ENCODE measurements at regions not wholly inside any gene's neighbourhood (a gene's known extent, or its start where the extent isn't known, plus 50 kb on each side); places are given as distances from the start of the nearest gene placed in this dataset.
A peak's percentile ranks its signal among the peaks of the same experiment; 100 is the strongest.

GRCh38 chr15:88375234-88375927, 91.8 kb downstream of the MRPL46 start:
- ChIA-PET CTCF (interaction anchor here (0.8 to 1.7 kb wide), 4 partner anchors 8 to 128 kb away, joined by 3 to 4 read pairs (median 4); no protein-coding TSS in a partner anchor), POLR2A (interaction anchor here (0.5 to 1.5 kb wide), 3 partner anchors 10 to 61 kb away, joined by 3 to 6 read pairs (median 6); no protein-coding TSS in a partner anchor)
- TF ChIP-seq CTCF (IDR thresholded peaks at IDR 0.05; ENCODE audit: insufficient read depth, low read length, missing control alignments): peak; percentile 24
- H3K4me3 ChIP-seq (ENCODE audit: low read depth, low read length): no peak overlapping the region
- DNase-seq (ENCODE audit: low read depth, low spot score): peak; percentile 53

- H3K4me3 ChIP-seq (ENCODE audit: low read depth, low read length): no peak overlapping the region
- no peak for DNase-seq (ENCODE audit: low read depth, low spot score)
- ChIA-PET POLR2A (interaction anchor here (0.8 kb wide), 1 partner anchor 690 kb away, joined by 3 read pairs; no protein-coding TSS in a partner anchor), CTCF (no interaction called here)
- TF ChIP-seq CTCF (IDR thresholded peaks at IDR 0.05; ENCODE audit: insufficient read depth, low read length, missing control alignments): no peak
Measured at GRCh38 chr15:88365124-88365523, 102.1 kb downstream of the MRPL46 start.

- CTCF ChIA-PET: no interaction called here
- no peak overlapping the region for H3K4me3 ChIP-seq (ENCODE audit: low read depth, low read length)
- TF ChIP-seq CTCF (IDR thresholded peaks at IDR 0.05; ENCODE audit: insufficient read depth, low read length, missing control alignments): no peak
- DNase-seq (ENCODE audit: low read depth, low spot score): no peak
- POLR2A ChIA-PET: no interaction called here
Measured at GRCh38 chr15:88348579-88349230, 92.2 kb upstream of the NTRK3 start.

- H3K4me3 ChIP-seq (ENCODE audit: low read depth, low read length): no peak overlapping the region
- POLR2A ChIA-PET: no interaction called here
- no peak for TF ChIP-seq CTCF (IDR thresholded peaks at IDR 0.05; ENCODE audit: insufficient read depth, low read length, missing control alignments)
- CTCF ChIA-PET: interaction anchor here (1.1 to 1.2 kb wide), 3 partner anchors 12 to 108 kb away, joined by 3 to 4 read pairs (median 3); no protein-coding TSS in a partner anchor
- no peak for DNase-seq (ENCODE audit: low read depth, low spot score)
Measured at GRCh38 chr15:88345962-88346361, 89.4 kb upstream of the NTRK3 start.

GRCh38 chr15:88344786-88345185, 88.2 kb upstream of the NTRK3 start:
- no peak overlapping the region for H3K4me3 ChIP-seq (ENCODE audit: low read depth, low read length)
- ChIA-PET POLR2A (no interaction called here), CTCF (no interaction called here)
- TF ChIP-seq CTCF (IDR thresholded peaks at IDR 0.05; ENCODE audit: insufficient read depth, low read length, missing control alignments): no peak
- no peak for DNase-seq (ENCODE audit: low read depth, low spot score)

GRCh38 chr15:88342666-88343065, 86.1 kb upstream of the NTRK3 start:
- no peak for TF ChIP-seq CTCF (IDR thresholded peaks at IDR 0.05; ENCODE audit: insufficient read depth, low read length, missing control alignments)
- no peak overlapping the region for H3K4me3 ChIP-seq (ENCODE audit: low read depth, low read length)
- CTCF ChIA-PET: interaction anchor here (1.6 kb wide), 1 partner anchor 11 kb away, joined by 3 read pairs; no protein-coding TSS in a partner anchor
- POLR2A ChIA-PET: no interaction called here
- no peak for DNase-seq (ENCODE audit: low read depth, low spot score)

Data from AG04449 (cell line).